ENCODE measurements at regions not wholly inside any gene's neighbourhood (a gene's known extent, or its start where the extent isn't known, plus 50 kb on each side); places are given as distances from the start of the nearest gene placed in this dataset.

DNA sequence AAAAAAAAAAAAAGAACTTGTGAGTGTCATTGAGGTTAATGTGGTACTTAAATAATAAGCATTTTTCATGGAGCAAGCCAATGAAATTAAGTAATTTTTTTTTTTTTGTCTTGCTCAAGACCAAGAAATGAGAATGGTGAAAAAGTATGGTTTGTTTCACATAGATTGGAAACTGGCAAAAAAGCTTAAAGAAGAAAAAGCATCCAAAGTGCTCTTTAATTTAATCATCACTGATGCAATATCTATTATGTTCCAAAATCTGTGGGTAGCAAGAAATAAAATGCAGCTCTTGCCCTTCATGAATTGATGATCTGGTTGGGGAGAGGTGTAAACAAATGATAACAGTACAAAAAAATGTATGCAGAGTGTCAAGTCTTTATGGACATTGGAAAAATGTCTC, 980.6 kb downstream of the REEP3 start:
- TF ChIP-seq POLR2A (IDR thresholded peaks at IDR 0.05), result no peak
- DNase-seq, result no peak
- H3K36me3 ChIP-seq, result no peaks in the 10 kb centered on the region
- no peaks in the 10 kb centered on the region for H3K9me3 ChIP-seq
- no peaks in the 10 kb centered on the region for H3K27me3 ChIP-seq
- H3K4me1 ChIP-seq (ENCODE audit: insufficient read depth), result no peaks in the 10 kb centered on the region
- intact Hi-C loops (cut with DNase I), result loop anchor here in 1 of 4 donors (1.0 kb wide), 1 partner anchor 29 kb away; no protein-coding TSS in a partner anchor
- H3K27ac ChIP-seq, result no peak overlapping the region
- no peak overlapping the region for H3K4me3 ChIP-seq

DNA sequence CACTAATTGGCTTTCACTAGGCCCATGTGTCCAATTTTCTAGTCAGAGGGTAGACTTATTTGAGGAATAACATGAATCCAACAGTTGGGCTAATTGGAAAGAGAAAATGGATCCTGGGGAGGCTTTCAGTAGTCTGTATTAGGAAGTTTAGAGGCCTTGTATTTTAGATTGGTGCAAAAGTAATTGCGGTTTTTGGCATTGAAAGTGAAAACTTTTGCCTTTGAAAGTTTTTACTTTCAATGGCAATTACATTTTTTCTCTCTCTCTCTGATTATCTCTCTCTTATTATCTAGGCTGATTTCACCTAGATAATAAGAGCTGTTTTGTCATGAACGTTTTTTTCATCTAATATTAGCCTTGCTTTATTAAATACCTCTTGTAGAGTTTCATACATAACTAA, 981.7 kb downstream of the REEP3 start:
- no peaks in the 10 kb centered on the region for H3K27me3 ChIP-seq
- no peak overlapping the region for H3K27ac ChIP-seq
- TF ChIP-seq CTCF (IDR thresholded peaks at IDR 0.05) (no peak), EP300 (IDR thresholded peaks at IDR 0.05) (no peak), POLR2A (IDR thresholded peaks at IDR 0.05) (no peak)
- 66 to 71% (median 67%) methylated on average over 2 of the region's 2 CpGs for WGBS, 3 donors
- no peaks in the 10 kb centered on the region for H3K9me3 ChIP-seq
- no peaks in the 10 kb centered on the region for H3K36me3 ChIP-seq
- H3K4me1 ChIP-seq (ENCODE audit: insufficient read depth), result no peaks in the 10 kb centered on the region
- intact Hi-C loops (cut with DNase I), result loop anchor here in 1 of 4 donors (1.0 kb wide), 1 partner anchor 30 kb away; no protein-coding TSS in a partner anchor
- DNase-seq, result no peak
- no peak overlapping the region for H3K4me3 ChIP-seq

- no peaks in the 10 kb centered on the region for H3K27me3 ChIP-seq
- no peaks in the 10 kb centered on the region for H3K4me1 ChIP-seq (ENCODE audit: insufficient read depth)
- H3K36me3 ChIP-seq, result no peaks in the 10 kb centered on the region
- no peak overlapping the region for H3K4me3 ChIP-seq
- H3K27ac ChIP-seq, result no peak overlapping the region
- no peak for TF ChIP-seq POLR2A (IDR thresholded peaks at IDR 0.05)
- no peak for TF ChIP-seq CTCF (IDR thresholded peaks at IDR 0.05)
- no peak for TF ChIP-seq EP300 (IDR thresholded peaks at IDR 0.05)
- intact Hi-C loops (cut with DNase I), result no loop called here
- WGBS, 3 donors, result 5 to 9% (median 5%) methylated on average over 3 of the region's 3 CpGs
- no peaks in the 10 kb centered on the region for H3K9me3 ChIP-seq
- no peak for DNase-seq
These were observed 982.2 kb downstream of the REEP3 start for GRCh38 chr10:64503429-64503828.

GRCh38 chr10:64505501-64505900, 984.3 kb downstream of the REEP3 start:
- H3K27me3 ChIP-seq, result no peaks in the 10 kb centered on the region
- H3K9me3 ChIP-seq, result no peaks in the 10 kb centered on the region
- H3K36me3 ChIP-seq, result no peaks in the 10 kb centered on the region
- no peak for DNase-seq
- intact Hi-C loops (cut with DNase I), result no loop called here
- WGBS, 3 donors, result 79 to 83% (median 83%) methylated on average over 1 of the region's 1 CpG
- no peak overlapping the region for H3K4me3 ChIP-seq
- no peak overlapping the region for H3K27ac ChIP-seq
- H3K4me1 ChIP-seq (ENCODE audit: insufficient read depth), result no peaks in the 10 kb centered on the region
- TF ChIP-seq CTCF (IDR thresholded peaks at IDR 0.05), result no peak
- TF ChIP-seq POLR2A (IDR thresholded peaks at IDR 0.05), result no peak
- no peak for TF ChIP-seq EP300 (IDR thresholded peaks at IDR 0.05)

DNA sequence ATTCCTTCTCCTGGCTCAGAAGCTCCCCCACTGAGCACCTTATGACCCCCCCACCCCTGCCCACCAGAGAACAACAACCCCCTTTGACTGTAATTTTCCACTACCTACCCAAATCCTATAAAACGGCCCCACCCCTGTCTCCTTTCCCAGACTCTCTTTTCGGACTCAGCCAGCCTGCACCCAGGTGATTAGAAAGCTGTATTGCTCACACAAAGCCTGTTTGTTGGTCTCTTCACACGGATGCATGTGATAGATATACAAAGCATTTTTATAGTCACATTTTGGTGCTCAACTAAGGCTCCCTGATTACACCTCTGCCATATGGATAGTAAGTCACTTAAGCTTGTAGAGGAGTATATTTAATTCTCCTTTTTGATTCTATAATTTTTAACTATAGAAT, 985.8 kb downstream of the REEP3 start:
- no peak overlapping the region for H3K27ac ChIP-seq
- no peak overlapping the region for H3K4me3 ChIP-seq
- no peaks in the 10 kb centered on the region for H3K4me1 ChIP-seq (ENCODE audit: insufficient read depth)
- H3K27me3 ChIP-seq, result no peaks in the 10 kb centered on the region
- no peaks in the 10 kb centered on the region for H3K36me3 ChIP-seq
- DNase-seq, result no peak
- WGBS, 3 donors, result 76 to 88% (median 83%) methylated on average over 3 of the region's 3 CpGs
- TF ChIP-seq EP300 (IDR thresholded peaks at IDR 0.05) (no peak), CTCF (IDR thresholded peaks at IDR 0.05) (no peak)
- no peaks in the 10 kb centered on the region for H3K9me3 ChIP-seq
- intact Hi-C loops (cut with DNase I), result no loop called here
